KG1 (cell line): ENCODE measurements at regions not wholly inside any gene's neighbourhood (a gene's known extent, or its start where the extent isn't known, plus 50 kb on each side); places are given as distances from the start of the nearest gene placed in this dataset.

Experiments
- DNase-seq: peaks from one replicate; lab custom pipeline; 2025; lab: John Stamatoyannopoulos, UW

DNA sequence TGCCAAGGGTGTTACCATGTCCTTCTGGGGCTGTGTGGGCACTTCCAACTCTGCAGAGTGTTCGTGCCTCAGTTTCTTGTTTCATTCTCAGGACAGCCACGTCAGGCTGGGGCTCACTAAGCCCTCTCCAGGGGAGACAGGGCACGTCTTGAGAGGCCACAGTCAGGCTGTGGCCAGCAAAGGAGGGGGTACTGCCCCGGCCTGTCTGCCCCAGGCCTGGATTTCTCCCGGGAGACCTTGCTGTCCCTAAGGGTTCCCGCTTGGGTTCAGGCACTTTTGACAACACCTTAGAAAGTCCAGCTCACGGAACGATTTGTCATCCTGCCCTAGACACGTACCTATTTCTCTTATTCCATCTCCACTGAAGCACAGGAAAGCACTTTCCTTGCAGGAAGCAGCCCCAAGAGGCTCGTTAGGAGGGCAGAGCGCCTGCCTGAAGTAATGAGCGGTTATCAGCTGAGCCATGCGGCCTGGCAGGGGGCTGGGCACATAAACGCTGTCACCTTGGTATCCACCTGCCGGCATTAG is 290.4 kb upstream of the RTL1 start:
- DNase-seq: no peak

- DNase-seq: no peak
Observed at GRCh38 chr14:101194373-101195308, 291.1 kb upstream of the RTL1 start.

GRCh38 chr14:101195309-101195901 is 291.9 kb upstream of the RTL1 start:
- DNase-seq: no peak

DNA sequence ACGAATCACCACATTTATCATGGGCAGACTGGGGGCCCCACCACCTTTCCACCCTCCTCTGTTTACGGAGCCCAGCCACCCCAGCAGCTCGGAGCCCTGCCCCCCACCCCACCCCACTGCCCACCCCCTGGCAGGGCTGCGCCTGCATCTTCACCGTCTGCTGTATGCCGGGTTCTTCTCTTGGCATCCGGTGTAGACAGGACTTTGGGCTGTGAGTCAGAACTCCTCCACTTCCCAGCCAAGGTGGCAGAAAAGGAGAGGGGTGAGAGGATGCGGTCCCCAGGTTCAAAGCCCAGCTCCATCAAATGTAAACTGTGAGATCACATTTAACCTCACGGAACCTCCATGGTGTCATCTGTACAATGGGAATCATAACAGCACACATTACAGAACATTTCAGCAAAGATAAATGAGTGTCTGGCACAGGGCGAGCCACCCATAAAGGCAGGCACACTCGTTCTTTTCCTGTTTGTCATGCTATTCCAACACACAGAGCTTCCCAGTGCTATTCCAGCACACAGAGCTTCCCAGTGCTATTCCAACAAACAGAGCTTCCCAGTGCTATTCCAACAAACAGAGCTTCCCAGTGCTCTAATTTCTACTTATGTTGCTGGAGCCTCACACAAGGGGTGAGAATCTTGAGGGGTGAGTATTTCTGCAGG is 292.7 kb upstream of the RTL1 start:
- no peak for DNase-seq

GRCh38 chr14:101196795-101197590 is 293.5 kb upstream of the RTL1 start:
- no peak for DNase-seq

- DNase-seq: no peak
Observed at GRCh38 chr14:101197595-101198397, 294.3 kb upstream of the RTL1 start.

- no peak for DNase-seq
Observed at GRCh38 chr14:101198398-101199027, 295.0 kb upstream of the RTL1 start.

- DNase-seq: no peak
Observed at GRCh38 chr14:101199028-101199770, 295.7 kb upstream of the RTL1 start.

- DNase-seq: no peak
Observed at GRCh38 chr14:101200008-101200649, 296.6 kb upstream of the RTL1 start.

DNA sequence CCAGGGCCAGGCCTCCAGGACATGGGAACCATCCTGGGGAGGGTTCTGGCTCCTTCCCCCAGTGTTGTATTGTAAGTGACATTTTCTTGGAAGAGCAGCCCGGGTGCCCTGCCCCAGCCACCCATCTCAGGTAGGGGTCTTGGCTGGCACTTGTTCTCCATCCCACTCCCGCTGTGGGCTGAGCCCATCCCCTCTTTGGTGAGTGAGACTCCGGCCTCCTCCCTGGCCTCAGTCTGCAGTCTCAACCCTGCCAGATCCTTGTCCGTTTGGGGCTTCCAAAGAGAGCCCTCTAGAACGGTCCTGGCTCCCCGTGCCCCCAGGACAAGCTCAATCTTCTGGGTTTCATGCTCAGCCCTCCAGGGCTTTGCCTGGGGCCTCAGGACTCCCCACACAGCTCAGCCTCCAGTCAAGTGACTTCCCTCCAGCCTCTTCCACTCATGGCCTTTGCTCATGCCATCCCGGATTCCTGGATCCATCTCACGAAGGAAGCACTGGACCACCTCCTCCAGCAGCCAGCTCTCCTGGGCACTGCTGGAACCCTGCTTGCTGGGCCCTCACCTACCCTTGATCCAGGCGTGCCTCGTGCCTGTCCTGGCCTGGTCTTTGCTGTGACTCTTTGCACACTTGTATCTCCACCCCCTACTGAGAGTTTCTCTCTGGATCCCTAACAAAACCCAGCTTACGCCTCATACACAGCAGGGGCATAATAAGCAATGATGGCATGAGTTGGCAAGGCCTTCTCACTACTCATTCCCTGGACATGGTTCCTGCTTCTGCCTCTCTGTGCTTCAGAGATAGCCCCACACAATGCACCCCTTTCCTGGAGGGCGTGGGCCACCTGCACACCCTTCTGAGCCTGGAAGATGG is 297.4 kb upstream of the RTL1 start:
- DNase-seq: no peak

DNA sequence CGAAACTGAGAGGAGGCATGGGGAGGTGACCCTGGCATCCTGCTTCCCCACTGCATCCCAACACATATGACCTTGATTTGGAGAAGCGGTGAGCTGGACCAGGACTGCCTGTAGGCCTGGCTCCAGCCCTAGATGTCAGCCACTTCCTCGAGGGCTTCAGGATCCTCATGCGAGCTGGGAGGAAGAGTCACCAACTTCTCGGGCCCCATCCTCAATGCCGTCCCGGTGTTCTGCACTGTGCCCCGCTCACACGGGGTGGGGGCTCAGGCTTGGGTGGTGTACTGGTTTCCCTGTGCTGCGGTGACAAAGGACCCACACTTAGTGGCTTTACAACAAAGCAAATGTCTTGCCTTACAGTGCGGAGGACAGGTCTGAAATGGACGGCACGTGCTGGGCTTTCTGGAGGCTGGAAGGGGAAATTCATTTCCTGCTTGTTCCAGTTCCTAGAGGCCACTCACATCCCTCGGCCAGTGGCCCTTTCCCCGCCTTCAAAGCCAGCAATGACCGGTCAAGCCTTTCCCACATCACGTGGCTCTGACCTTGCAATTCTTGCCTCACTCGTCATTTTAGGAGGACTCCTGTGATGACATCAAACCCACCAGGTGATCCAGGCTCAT is 298.1 kb upstream of the RTL1 start:
- no peak for DNase-seq

- no peak for DNase-seq
Observed at GRCh38 chr14:101202627-101203404, 299.3 kb upstream of the RTL1 start.

DNA sequence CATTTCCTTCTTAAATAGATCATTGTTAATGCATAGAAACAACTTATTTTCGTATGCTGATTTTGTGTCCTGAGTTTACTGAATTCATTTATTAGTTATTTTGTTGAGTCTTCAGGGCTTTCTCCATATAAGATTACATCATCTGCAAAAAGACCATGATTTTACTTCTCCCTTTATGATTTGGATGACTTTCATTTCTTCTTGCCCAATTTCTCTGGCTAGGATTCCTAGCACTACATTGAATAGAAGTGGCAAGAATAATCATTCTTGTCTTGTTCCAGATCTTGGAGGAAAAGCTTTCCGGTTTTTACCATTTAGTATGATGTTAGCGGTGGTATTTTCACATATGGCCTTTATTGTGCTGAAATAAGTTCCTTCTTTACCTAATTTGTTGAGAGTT is 303.0 kb upstream of the RTL1 start:
- no peak for DNase-seq

- DNase-seq: no peak
Observed at GRCh38 chr14:101207041-101207440, 303.5 kb upstream of the RTL1 start.

- no peak for DNase-seq
Observed at GRCh38 chr14:101207897-101208296, 304.4 kb upstream of the RTL1 start.

GRCh38 chr14:101209594-101209993 is 306.1 kb upstream of the RTL1 start:
- DNase-seq: no peak

- DNase-seq: no peak
Observed at GRCh38 chr14:101215266-101215665, 311.7 kb upstream of the RTL1 start.
